HG03025 (cell line): ENCODE measurements at regions not wholly inside any gene's neighbourhood (a gene's known extent, or its start where the extent isn't known, plus 50 kb on each side); places are given as distances from the start of the nearest gene placed in this dataset.
"Not testable (repeated sequence)": the region's sequence is repeated elsewhere in the genome, so short reads cannot be mapped to it uniquely, and the experiment has no call there.

Experiments
- ATAC-seq: cut with Tn5 transposase; IDR thresholded peaks from one replicate; pipeline ENCODE4 v1.9.1; 2021; ENCODE audit warnings: mild to moderate bottlenecking, moderate library complexity; ENCODE audit not compliant: unreplicated experiment, low FRiP score

DNA sequence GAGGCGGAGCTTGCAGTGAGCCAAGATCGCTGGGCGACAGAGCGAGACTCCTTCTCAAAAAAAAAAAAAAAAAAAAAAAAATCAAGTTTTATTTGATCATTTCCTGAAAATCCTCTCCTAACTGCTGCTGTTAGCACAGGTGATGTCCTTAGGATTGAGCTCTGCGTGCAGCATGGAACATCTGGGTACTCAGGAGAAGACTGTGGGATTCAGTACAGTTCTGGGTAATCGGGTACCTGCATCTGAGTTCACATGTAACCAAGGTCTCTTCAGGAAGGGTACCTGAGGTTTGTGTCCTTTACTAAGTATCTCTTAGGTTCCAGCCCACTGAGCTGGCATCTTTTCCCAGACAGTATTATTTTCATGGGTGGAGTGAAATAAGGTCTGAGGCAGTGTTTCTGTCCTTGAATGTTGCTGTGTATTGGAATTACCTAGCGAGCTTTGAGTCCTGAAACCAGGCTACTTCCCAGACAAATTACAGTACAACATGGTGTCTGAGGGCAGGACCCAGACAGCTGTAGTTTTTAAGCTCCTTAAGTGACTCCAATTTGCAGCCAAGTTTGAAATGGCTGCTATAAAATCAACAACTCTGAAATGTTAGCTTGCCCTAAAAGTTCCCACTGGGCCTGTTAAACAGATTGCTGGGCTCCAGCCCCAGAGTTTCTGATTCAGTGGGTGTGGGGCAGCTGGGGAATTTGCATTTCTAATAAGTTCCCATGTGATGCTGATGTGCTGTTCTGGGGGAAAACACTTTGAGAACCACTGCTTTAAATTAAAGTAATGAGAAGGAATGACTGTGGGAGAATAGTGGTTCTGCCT, 120.5 kb downstream of the PMAIP1 start:
- ATAC-seq: no peak

GRCh38 chr18:60019463-60019840, 119.7 kb downstream of the PMAIP1 start:
- no peak for ATAC-seq

GRCh38 chr18:60018618-60019462, 119.0 kb downstream of the PMAIP1 start:
- no peak for ATAC-seq

GRCh38 chr18:60018134-60018533, 118.3 kb downstream of the PMAIP1 start:
- ATAC-seq: not testable (repeated sequence)

- no peak for ATAC-seq
These were observed 117.6 kb downstream of the PMAIP1 start for GRCh38 chr18:60017371-60017770.

DNA sequence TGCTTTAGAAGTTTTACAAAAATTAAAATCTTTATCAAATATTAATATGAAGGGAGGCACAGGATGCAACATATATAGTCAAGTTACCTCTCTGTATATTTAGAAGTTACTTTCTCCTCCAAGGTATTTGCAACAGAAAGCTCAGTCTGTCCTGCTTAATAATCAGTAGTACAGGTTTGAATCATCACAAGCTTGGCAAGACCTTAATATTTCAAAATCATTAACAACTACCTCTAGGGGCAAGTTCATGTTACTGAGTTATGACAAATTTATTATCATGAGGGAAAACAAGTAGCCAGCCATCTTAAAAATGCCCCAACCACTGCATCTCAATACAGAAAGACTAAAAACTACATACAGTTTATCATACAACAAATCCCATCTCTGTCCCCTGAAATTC, 116.0 kb downstream of the PMAIP1 start:
- not testable (repeated sequence) for ATAC-seq

- ATAC-seq: not testable (repeated sequence)
These were observed 113.4 kb downstream of the PMAIP1 start for GRCh38 chr18:60013148-60013547.

DNA sequence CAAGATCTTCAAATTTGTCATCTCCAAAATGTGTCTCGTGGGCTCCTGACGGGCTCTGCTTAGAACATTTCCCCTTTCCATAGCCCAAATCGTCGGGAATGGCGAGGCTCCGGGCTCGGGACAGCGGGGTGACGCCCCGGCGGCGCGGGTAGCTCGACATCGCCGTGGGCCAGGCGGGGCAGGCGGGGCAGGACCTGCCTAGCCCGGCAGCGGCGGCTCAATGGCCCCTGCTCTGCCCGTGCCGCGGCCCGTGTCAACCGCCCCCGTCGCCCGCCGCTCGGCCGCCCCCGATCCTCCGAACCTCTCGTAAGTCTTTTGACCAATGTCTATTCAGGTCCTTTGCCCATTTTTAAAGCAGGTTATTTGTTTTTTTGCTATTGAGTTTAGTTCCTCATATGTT, 111.2 kb downstream of the PMAIP1 start:
- no peak for ATAC-seq

- no peak for ATAC-seq
These were observed 110.7 kb downstream of the PMAIP1 start for GRCh38 chr18:60010513-60010912.

- ATAC-seq: no peak
These were observed 107.9 kb downstream of the PMAIP1 start for GRCh38 chr18:60007661-60008060.

DNA sequence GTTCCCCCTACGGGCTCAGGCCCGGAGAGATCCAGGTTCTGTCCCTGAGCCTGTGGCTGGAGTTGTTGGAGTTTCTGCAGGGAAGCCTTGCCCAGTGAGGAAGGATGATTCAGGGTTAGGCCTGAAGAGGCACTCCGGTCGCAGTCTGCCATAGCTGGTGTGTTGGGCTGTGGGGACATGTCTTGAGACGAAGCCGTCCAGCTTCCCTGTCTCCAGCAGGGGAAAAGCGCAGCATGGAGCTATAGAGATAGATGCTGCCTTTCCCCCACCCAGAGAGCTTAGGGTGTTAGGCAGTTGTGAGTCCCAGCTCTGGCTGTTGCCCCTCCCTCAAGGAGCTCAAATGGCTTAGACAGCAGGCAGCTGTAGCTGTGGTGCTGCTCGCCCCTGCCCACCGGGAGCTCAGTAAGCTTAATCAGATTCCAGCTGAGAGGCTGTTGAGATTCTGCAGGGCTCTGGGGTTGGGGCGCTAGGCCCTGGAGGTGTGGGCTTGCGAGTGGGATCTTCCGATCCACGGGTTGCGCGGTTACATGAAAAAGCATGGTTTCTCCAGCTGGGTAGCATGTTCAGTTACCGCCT, 103.9 kb downstream of the PMAIP1 start:
- ATAC-seq: no peak

GRCh38 chr18:59996370-59996966, 96.7 kb downstream of the PMAIP1 start:
- no peak for ATAC-seq

GRCh38 chr18:59994357-59994756, 94.6 kb downstream of the PMAIP1 start:
- ATAC-seq: peak; percentile 57

DNA sequence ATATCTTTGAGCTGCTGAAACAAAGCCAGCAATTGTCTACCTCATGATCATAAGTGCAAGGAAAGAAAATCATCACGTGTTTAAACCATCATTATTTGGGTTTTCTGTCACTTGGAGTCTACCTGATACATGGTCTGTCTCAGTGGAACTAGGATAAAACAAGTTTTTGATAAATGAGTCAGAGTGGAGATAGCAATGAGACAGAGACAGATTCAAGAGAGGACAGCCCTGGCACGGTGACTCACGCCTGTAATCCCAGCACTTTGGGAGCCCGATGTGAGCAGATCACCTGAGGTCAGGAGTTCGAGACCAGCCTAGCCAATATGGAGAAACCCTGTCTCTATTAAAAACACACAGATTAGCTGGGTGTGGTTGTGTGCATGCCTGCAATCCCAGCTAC, 93.8 kb downstream of the PMAIP1 start:
- no peak for ATAC-seq

- no peak for ATAC-seq
These were observed 90.5 kb downstream of the PMAIP1 start for GRCh38 chr18:59990121-59990823.

- no peak for ATAC-seq
These were observed 88.4 kb downstream of the PMAIP1 start for GRCh38 chr18:59988098-59988706.

GRCh38 chr18:59987102-59987501, 87.3 kb downstream of the PMAIP1 start:
- no peak for ATAC-seq

DNA sequence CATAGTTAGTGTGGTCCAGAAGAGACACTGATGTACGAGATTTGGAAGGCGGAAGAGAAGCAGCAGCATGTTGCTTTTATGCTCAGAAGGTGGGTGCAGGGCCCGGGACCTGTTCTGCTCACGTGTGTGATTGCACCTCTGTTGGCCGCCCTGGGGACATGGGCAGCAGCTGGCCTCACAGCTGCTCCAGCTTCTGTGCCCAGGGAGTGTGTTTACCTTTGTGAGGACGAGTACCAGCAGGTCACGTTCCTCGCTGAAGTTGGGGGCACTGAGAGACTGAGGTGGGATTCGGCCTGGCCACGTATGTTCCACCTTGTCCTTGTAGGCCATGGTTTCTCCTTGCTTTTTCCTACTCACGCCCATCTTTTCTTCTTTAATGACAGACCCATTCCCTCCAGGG, 86.3 kb downstream of the PMAIP1 start:
- ATAC-seq: no peak

GRCh38 chr18:59985289-59985688, 85.5 kb downstream of the PMAIP1 start:
- no peak for ATAC-seq

GRCh38 chr18:59983506-59983905, 83.7 kb downstream of the PMAIP1 start:
- ATAC-seq: no peak
